ENCODE measurements at regions not wholly inside any gene's neighbourhood (a gene's known extent, or its start where the extent isn't known, plus 50 kb on each side); places are given as distances from the start of the nearest gene placed in this dataset.

DNA sequence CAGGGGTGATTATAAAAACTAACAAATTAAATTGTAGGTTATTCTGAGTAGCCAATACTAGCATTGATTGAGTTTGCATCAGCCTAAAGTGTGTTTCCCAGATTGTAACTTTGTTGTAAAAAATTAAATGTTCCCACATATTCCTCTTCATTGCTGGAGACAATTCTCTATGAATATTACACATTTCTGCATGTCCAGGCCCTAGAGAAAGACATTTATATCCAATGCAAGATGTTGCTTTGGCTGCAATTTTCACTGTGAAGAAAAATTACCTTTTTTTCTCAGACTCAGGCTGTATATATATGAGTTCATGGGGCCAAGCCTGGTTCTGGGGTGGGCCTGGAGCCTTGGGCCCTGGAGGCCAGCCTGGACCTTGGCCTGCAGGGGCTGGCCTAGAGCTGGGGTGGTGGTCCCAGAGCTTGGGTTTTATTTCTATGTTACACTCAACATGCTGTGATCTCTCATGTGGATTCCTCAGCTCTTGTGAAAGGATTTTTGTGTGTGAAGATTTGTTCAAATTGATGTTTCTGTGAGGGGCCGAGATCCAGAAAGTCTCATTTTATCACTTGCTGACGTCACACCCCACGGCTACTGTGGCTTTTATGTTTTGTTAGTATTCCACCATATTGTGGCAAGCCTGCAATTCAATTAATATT lies 232.5 kb downstream of the SPATA31A1 start:
- no peak for TF ChIP-seq ZNF219 (CRISPR knock-in tag; IDR thresholded peaks at IDR 0.05; ENCODE audit: borderline replicate concordance)
- TF ChIP-seq ZNF532 (CRISPR knock-in tag; IDR thresholded peaks at IDR 0.05; ENCODE audit: borderline replicate concordance): no peak
- no peak for TF ChIP-seq ATF2 (CRISPR knock-in tag; IDR thresholded peaks at IDR 0.05; ENCODE audit: borderline replicate concordance, low read depth)
- no peak for TF ChIP-seq ERG (CRISPR knock-in tag; IDR thresholded peaks at IDR 0.05)
- no peak for TF ChIP-seq MAX (CRISPR knock-in tag; IDR thresholded peaks at IDR 0.05)
- TF ChIP-seq RELA (CRISPR knock-in tag; IDR thresholded peaks at IDR 0.05; ENCODE audit: borderline replicate concordance): no peak
- no peak for TF ChIP-seq ATF1 (CRISPR knock-in tag; IDR thresholded peaks at IDR 0.05)
- no peak for TF ChIP-seq ZBTB43 (CRISPR knock-in tag; IDR thresholded peaks at IDR 0.05)
- TF ChIP-seq ZNF281 (CRISPR knock-in tag; IDR thresholded peaks at IDR 0.05): no peak
- TF ChIP-seq OVOL2 (CRISPR knock-in tag; IDR thresholded peaks at IDR 0.05; ENCODE audit: borderline replicate concordance): no peak
- TF ChIP-seq, protein P1, sequence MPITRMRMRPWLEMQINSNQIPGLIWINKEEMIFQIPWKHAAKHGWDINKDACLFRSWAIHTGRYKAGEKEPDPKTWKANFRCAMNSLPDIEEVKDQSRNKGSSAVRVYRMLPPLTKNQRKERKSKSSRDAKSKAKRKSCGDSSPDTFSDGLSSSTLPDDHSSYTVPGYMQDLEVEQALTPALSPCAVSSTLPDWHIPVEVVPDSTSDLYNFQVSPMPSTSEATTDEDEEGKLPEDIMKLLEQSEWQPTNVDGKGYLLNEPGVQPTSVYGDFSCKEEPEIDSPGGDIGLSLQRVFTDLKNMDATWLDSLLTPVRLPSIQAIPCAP (CRISPR knock-in tag; IDR thresholded peaks at IDR 0.05): no peak
- TF ChIP-seq HMGXB4 (CRISPR knock-in tag; IDR thresholded peaks at IDR 0.05): no peak
- no peak for TF ChIP-seq ZSCAN18 (CRISPR knock-in tag; IDR thresholded peaks at IDR 0.05)
- no peak for TF ChIP-seq ESRRA (CRISPR knock-in tag; IDR thresholded peaks at IDR 0.05; ENCODE audit: borderline replicate concordance)
- TF ChIP-seq JAZF1 (CRISPR knock-in tag; IDR thresholded peaks at IDR 0.05): no peak
- no peak for TF ChIP-seq NR1H2 (CRISPR knock-in tag; IDR thresholded peaks at IDR 0.05)
- DNase-seq (ENCODE audit: low spot score) (no peak), ATAC-seq (no peak)
- ChIA-PET CTCF (no interaction called here), POLR2A (no interaction called here)
- Mint-ChIP-seq H3K4me3 (no peak overlapping the region), H3K36me3 (no peaks in the 10 kb centered on the region), H3K27me3 (ENCODE audit: low read depth) (no peaks in the 10 kb centered on the region), H3K4me1 (no peaks in the 10 kb centered on the region; the same call in none of the 2 replicates), H3K27ac (0 out of 2 replicates have a peak overlapping the region, but pooled peaks have one; percentile 39), H3K9me3 (no peaks in the 10 kb centered on the region)
